Stimulated activated CD4-positive, alpha-beta T cell treated with anti-CD3 and anti-CD28 coated beads, Interleukin-2, amount 100 ng/mL, for 24 hours (primary cell): ENCODE measurements at regions not wholly inside any gene's neighbourhood (a gene's known extent, or its start where the extent isn't known, plus 50 kb on each side); places are given as distances from the start of the nearest gene placed in this dataset.
"Not testable (repeated sequence)": the region's sequence is repeated elsewhere in the genome, so short reads cannot be mapped to it uniquely, and the experiment has no call there.

Experiments
- DNase-seq, 2 donors: peaks; one replicate each; pipeline ENCODE4 v3.0.0-alpha.2; 2020

- no peak for DNase-seq
Measured at GRCh38 chr2:51368250-51368649, 336.3 kb upstream of the NRXN1 start.

DNA sequence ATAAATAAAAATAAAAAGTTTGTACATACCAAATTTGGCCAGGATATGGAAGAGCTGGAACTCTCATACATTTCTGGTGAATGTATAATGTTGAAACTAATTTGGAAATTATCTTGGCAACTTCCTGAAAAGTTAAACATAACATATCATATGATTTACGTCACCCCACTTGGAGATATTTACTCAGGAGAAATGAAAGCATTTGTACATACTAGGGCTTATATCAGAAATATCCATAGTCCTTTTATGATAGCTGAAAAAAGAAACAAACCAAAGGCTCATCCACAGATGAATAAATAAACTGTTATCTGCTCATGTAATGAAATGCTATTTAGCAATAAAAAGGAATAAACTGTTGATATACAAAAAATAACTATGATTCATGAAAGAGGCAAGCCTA lies 318.2 kb upstream of the NRXN1 start:
- DNase-seq = no peak

GRCh38 chr2:51344886-51345285 lies 313.0 kb upstream of the NRXN1 start:
- DNase-seq = no peak

DNA sequence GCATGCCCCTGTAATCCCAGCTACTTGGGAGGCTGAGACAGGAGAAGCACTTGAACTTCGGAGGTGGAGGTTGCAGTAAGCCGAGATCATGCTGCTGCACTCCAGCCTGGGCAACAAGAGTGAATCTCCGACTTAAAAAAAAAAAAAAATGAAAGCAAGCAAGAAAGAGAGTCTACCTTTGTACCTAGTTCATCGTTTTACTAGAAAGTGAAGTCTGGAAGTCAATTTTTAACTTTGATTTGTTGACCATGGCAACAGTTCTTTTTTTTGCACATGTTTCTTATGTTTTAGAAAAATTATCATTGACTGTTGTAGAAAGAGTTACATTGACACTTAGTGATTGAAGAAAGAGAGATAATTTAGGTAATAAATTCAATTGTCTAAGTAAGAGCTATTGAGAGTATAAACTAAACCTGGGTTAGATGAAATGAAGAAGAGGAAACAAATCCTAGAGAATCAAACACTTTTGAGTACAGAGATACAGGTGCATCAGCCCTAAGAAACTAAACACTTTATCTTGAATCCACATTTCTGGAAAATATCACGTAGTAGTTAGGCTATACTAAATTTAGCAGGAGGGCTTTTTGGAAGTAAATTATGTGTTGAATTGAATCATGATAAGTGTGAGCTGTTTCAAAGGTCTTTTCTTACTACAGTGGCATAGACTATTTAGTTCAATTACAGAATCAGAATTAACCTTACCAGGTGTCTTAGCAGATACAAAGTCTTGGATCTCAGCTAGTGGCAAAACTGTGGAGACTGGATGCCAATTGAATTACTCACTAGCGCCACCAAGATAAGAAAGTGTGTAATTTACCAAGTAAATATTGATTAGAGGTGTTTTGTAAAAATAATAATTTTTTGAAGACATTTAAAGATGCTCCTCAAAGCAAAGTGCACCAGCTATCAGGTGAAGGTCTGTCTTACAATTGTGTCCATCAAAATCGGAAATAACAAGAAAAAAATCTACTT lies 303.4 kb upstream of the NRXN1 start:
- no peak for DNase-seq

- no peak for DNase-seq
Measured at GRCh38 chr2:51329512-51329911, 297.6 kb upstream of the NRXN1 start.

GRCh38 chr2:51324051-51324450 lies 292.1 kb upstream of the NRXN1 start:
- no peak for DNase-seq

DNA sequence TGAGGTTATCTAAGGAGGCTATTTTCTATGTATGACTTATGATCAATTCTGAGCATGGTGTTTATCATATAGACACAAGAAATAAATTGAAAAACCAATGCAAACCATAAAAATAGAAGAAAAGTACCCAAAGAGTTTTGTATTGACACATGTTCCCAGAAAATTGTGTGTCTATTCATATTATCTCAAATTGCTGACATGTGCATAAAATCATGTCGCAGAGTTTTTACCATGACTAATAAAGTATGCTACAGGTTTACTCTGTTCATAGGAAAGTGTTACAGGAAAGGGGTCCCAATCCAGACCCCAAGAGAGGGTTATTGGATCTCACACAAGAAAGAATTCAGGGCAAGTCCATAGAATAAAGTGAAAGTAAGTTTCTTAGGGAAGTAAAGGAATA lies 290.7 kb upstream of the NRXN1 start:
- no peak for DNase-seq

GRCh38 chr2:51304311-51304710 lies 272.4 kb upstream of the NRXN1 start:
- DNase-seq = no peak

DNA sequence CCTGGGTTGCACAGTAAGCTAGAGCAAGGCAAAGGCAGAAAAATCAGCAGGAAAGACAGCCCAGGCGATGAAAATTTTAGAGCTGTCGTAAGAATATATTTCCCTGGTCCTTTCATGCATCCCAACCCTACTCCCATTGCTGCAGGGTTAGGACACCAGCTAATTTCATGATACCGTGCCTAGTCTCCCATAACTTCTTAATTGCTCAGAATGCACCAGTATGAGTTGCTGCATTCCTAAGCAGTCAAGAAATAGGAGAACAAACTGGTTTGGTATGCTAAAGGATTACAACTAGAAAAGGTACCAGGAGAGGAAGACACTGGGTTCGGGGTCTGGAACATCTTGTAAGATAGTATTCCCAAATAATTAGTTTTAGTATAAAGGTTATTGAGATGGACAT lies 269.4 kb upstream of the NRXN1 start:
- no peak for DNase-seq

GRCh38 chr2:51299370-51299769 lies 267.4 kb upstream of the NRXN1 start:
- no peak for DNase-seq

GRCh38 chr2:51297488-51297887 lies 265.6 kb upstream of the NRXN1 start:
- no peak for DNase-seq

DNA sequence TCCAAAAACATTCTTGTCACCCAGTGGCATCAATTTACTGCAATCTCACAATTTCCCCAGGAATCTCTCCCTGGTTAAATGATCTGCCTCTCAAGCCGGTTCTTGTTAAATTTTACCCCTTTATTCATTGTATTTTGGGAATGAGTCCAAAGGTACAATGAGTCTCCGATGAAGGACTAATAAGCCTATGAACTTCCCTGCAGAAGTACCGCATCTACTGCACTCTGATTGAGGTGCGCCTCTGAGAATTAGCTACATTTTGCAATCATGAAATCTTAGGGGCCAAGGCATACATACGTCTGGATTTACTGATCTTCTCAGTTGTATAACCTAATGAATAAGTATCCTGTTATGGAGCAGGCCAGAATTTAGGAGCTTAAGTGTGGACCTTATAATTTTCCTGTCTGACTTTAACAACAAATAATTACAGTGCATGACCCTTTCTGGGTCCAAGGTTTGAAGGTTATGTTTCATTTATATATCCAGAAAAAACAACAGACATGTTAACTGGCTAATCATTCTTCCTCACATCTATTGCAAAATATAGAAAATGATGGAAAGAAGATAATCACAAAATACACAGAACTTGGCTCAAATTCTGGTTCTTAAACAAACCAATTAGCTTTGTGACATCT lies 261.8 kb upstream of the NRXN1 start:
- no peak for DNase-seq

GRCh38 chr2:51291762-51292551 lies 260.0 kb upstream of the NRXN1 start:
- DNase-seq = no peak

DNA sequence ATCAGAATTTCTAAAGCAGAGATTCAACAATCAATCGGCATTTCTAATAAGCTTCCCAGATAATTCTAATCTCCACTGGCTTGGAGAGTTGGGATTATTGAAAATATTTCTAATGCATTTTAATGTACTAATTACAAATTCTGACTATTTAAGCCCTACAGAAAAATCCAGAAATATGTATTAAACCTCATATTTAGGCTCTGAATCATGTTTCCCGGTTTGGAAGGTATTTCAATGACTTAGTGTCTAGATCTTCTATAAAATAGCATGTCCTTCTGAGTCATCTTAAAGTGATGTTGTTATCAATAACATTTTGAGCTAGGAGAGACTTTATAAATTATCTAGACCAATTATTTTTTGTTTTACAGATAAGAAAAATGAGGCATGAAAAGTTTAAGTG lies 258.8 kb upstream of the NRXN1 start:
- no peak for DNase-seq

DNA sequence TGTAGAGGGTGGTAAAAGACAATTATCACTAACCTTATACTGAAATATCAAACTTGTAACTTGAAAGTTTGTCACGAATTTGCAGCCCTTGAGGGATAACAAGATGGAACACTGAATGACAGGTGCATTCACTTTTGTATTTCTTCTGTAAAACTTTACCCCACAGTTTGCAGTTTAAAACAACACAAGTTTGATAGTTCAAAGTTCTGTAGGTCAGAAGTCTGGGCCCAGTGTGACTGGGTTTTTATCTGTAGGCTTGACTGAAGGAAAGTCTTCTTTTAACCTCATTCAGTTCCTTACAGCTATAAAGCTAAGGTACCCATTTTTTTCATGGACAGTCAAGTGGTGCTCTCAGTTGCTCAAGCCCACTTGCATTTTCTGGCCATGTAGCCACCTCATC lies 257.1 kb upstream of the NRXN1 start:
- no peak for DNase-seq

GRCh38 chr2:51268191-51268590 lies 236.3 kb upstream of the NRXN1 start:
- no peak for DNase-seq

DNA sequence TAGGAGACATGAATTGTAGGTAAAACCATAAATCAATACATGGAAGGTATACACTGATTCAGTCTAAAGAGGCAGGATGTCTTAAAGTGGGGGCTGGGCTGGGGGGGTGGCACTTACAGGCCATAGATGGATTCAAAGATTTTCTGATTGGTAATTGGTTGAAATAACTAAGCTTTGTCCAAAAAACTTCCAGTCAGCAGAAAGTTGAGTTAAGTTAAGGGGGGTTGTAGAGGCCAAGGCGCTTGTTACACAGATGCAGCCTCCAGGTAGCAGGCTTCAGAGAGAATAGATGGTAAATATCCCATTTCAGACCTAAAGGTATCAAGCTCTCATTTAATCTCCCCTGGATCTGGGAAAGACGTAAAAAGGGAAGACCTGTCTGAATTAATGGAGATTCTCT lies 233.6 kb upstream of the NRXN1 start:
- DNase-seq = no peak

DNA sequence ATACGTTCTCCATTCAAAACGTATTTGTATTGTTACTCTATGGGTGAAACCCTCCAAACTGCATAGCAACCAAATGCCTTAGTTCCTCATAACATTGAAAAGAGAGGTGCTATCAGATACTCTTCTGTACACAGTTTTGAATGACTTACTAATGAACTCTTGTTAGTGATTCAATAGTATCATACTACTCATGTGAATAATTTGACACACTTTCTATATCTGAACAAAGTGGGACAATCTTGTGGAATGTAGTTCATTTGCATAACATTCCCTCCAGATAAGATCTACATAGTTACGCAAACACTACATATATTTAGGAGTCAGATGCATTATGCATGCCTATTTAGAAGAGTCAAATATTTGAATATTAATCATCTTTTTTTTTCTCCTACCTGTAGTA lies 232.0 kb upstream of the NRXN1 start:
- DNase-seq = no peak

DNA sequence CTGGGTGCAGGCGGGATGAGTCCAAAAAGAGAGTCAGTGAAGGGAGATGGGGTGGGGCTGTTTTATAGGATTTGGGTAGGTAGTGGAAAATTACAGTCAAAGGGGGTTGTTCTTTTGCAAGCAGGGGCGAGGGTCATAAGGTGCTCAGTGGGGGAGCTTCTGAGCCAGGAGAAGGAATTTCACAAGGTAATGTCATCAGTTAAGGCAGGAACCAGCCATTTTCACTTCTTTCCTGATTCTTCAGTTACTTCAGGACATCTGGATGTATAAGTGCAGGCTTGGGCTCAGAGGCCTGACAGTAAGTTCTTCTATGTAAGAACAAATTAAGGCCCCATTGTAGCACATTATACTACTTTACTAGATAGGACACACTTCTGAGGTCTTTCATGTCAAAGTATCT lies 231.2 kb upstream of the NRXN1 start:
- DNase-seq = not testable (repeated sequence)

- no peak for DNase-seq
Measured at GRCh38 chr2:51258301-51258700, 226.4 kb upstream of the NRXN1 start.

DNA sequence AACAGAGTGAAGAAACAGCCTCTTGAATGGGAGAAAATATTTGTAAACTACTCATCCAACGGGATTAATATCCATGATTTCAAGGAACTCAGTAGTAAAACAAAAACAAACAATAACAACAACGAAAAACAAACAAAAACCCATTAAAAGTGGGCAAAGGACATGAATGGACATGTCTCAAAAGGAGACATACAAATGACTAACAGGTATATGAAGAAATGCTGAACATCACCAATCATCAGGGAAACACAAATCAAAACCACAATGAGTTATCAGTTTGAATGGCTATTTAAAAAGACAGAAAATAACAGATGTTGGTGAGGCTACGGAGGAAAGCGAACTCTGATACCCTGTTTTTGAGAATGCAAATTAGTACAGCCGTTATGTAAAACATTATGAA lies 224.8 kb upstream of the NRXN1 start:
- DNase-seq = no peak

- DNase-seq = no peak
Measured at GRCh38 chr2:51251356-51251755, 219.4 kb upstream of the NRXN1 start.

GRCh38 chr2:51247252-51247805 lies 215.4 kb upstream of the NRXN1 start:
- no peak for DNase-seq
